ENCODE measurements at regions not wholly inside any gene's neighbourhood (a gene's known extent, or its start where the extent isn't known, plus 50 kb on each side); places are given as distances from the start of the nearest gene placed in this dataset.
A peak's percentile ranks its signal among the peaks of the same experiment; 100 is the strongest.

- no peak for TF ChIP-seq CTCF (IDR thresholded peaks at IDR 0.05; ENCODE audit: insufficient read depth, low read length, severe bottlenecking)
- H3K4me3 ChIP-seq (ENCODE audit: low read depth, low read length) = no peak overlapping the region
- DNase-seq (ENCODE audit: low read depth) (no peak), FAIRE-seq (peak; percentile 76)
- no peaks in the 10 kb centered on the region for H3K36me3 ChIP-seq (ENCODE audit: control insufficient read depth, insufficient read depth, low read length)
- no peaks in the 10 kb centered on the region for H3K27me3 ChIP-seq (ENCODE audit: control insufficient read depth, insufficient read depth, low read length)
These were observed 184.5 kb downstream of the CCT6B start for GRCh38 chr17:34776456-34777443.

GRCh38 chr17:34773036-34773435, 188.2 kb downstream of the CCT6B start:
- no peak for FAIRE-seq
- H3K4me3 ChIP-seq (ENCODE audit: low read depth, low read length) = no peak overlapping the region
- no peaks in the 10 kb centered on the region for H3K27me3 ChIP-seq (ENCODE audit: control insufficient read depth, insufficient read depth, low read length)

GRCh38 chr17:34771891-34772290, 189.4 kb downstream of the CCT6B start:
- FAIRE-seq (no peak), DNase-seq (ENCODE audit: low read depth) (no peak)
- H3K27me3 ChIP-seq (ENCODE audit: control insufficient read depth, insufficient read depth, low read length) = no peaks in the 10 kb centered on the region
- no peak overlapping the region for H3K4me3 ChIP-seq (ENCODE audit: low read depth, low read length)
- no peak for TF ChIP-seq CTCF (IDR thresholded peaks at IDR 0.05; ENCODE audit: insufficient read depth, low read length, severe bottlenecking)
- H3K36me3 ChIP-seq (ENCODE audit: control insufficient read depth, insufficient read depth, low read length) = no peaks in the 10 kb centered on the region

More at GRCh38 chr17:34773036-34773435, 188.2 kb downstream of the CCT6B start:
- no peaks in the 10 kb centered on the region for H3K36me3 ChIP-seq (ENCODE audit: control insufficient read depth, insufficient read depth, low read length)
- DNase-seq (ENCODE audit: low read depth) = no peak
- TF ChIP-seq CTCF (IDR thresholded peaks at IDR 0.05; ENCODE audit: insufficient read depth, low read length, severe bottlenecking) = no peak

GRCh38 chr17:34770586-34770985, 190.7 kb downstream of the CCT6B start:
- DNase-seq (ENCODE audit: low read depth) (peak; percentile 1), FAIRE-seq (no peak)
- no peaks in the 10 kb centered on the region for H3K36me3 ChIP-seq (ENCODE audit: control insufficient read depth, insufficient read depth, low read length)
- H3K4me3 ChIP-seq (ENCODE audit: low read depth, low read length) = no peak overlapping the region
- TF ChIP-seq CTCF (IDR thresholded peaks at IDR 0.05; ENCODE audit: insufficient read depth, low read length, severe bottlenecking) = no peak
- no peaks in the 10 kb centered on the region for H3K27me3 ChIP-seq (ENCODE audit: control insufficient read depth, insufficient read depth, low read length)

- no peaks in the 10 kb centered on the region for H3K36me3 ChIP-seq (ENCODE audit: control insufficient read depth, insufficient read depth, low read length)
- TF ChIP-seq CTCF (IDR thresholded peaks at IDR 0.05; ENCODE audit: insufficient read depth, low read length, severe bottlenecking) = no peak
- H3K4me3 ChIP-seq (ENCODE audit: low read depth, low read length) = no peak overlapping the region
- no peaks in the 10 kb centered on the region for H3K27me3 ChIP-seq (ENCODE audit: control insufficient read depth, insufficient read depth, low read length)
- DNase-seq (ENCODE audit: low read depth) = no peak
- FAIRE-seq = peak; percentile 36
These were observed 190.5 kb downstream of the TMEM132E start for GRCh38 chr17:34769899-34770298.
